H1 (cell line): ENCODE measurements at regions not wholly inside any gene's neighbourhood (a gene's known extent, or its start where the extent isn't known, plus 50 kb on each side); places are given as distances from the start of the nearest gene placed in this dataset.
A peak's percentile ranks its signal among the peaks of the same experiment; 100 is the strongest.

Experiments
- CTCF ChIA-PET: fragments of 300-600 bp; sonication (Branson Sonifier 250); formaldehyde crosslinking; loops from one replicate; lab custom pipeline; 2021; ENCODE audit not compliant: partially characterized antibody; lab: Charles Lee
- POLR2A ChIA-PET: fragments of 300-600 bp; sonication (Branson Sonifier 250); formaldehyde crosslinking; loops from one replicate; lab custom pipeline; 2021; ENCODE audit warnings: inconsistent platforms; ENCODE audit not compliant: partially characterized antibody; lab: Charles Lee
- DNase-seq, 2 experiments: peaks; one replicate each; pipeline versions ENCODE4 v3.0.0 to v3.0.0-alpha.2; 2010 to 2022; ENCODE audit warnings: low spot score in 2 of 2, low read depth in 1 of 2, mixed read lengths in 1 of 2
- FAIRE-seq: peaks from 2 replicates; lab custom pipeline; 2011; peaks lifted over from hg19 to GRCh38; lab: Jason Lieb, UNC
- H2AFZ ChIP-seq: 2 replicates; pipeline ENCODE4 v1.8.1; 2012; ENCODE audit warnings: low read length, inconsistent platforms
- H2AK5ac ChIP-seq: 2 replicates; pipeline ENCODE4 v1.6.1; 2013; ENCODE audit warnings: low read depth, low read length
- H2BK120ac ChIP-seq: replicated peaks from 2 replicates; pipeline ENCODE3; 2013; ENCODE audit warnings: low read depth, low read length, inconsistent platforms
- H2BK12ac ChIP-seq: 2 replicates; pipeline ENCODE4 v1.6.1; 2013; ENCODE audit warnings: low read depth, low read length
- H2BK15ac ChIP-seq: 2 replicates; pipeline ENCODE4 v1.6.1; 2013; ENCODE audit warnings: low read length
- H2BK20ac ChIP-seq: 2 replicates; pipeline ENCODE4 v1.6.1; 2013; ENCODE audit warnings: low read length
- H2BK5ac ChIP-seq: 2 replicates; pipeline ENCODE4 v1.6.1; 2013; ENCODE audit warnings: low read depth, low read length
- H3K14ac ChIP-seq: 2 replicates; pipeline ENCODE4 v1.6.1; 2013; ENCODE audit warnings: inconsistent platforms; ENCODE audit not compliant: insufficient read length
- H3K18ac ChIP-seq: 2 replicates; pipeline ENCODE4 v1.6.1; 2013; ENCODE audit warnings: low read length; ENCODE audit errors: extremely low read depth
- H3K23ac ChIP-seq: 2 replicates; pipeline ENCODE4 v1.6.1; 2013; ENCODE audit warnings: inconsistent platforms; ENCODE audit not compliant: insufficient read length
- H3K23me2 ChIP-seq: 2 replicates; pipeline ENCODE4 v1.6.1; 2013; ENCODE audit warnings: low read depth, low read length
- H3K27ac ChIP-seq: 2 replicates; pipeline ENCODE4 v1.6.1; 2011; ENCODE audit warnings: low read depth, low read length, inconsistent platforms
- H3K27me3 ChIP-seq, 4 experiments: replicated peaks in 1 of 4; 1 replicate in 1 of 4; 2 replicates in 3 of 4; pipeline versions ENCODE4 v1.6.1 to v1.8.1; 2011 to 2013; ENCODE audit warnings: low read length in 3 of 4, mild to moderate bottlenecking in 3 of 4, inconsistent platforms in 2 of 4, mixed read lengths in 2 of 4, moderate library complexity in 1 of 4; ENCODE audit not compliant: control insufficient read depth in 3 of 4, insufficient read depth in 3 of 4; ENCODE audit errors: extremely low read depth in 1 of 4
- H3K36me3 ChIP-seq, 4 experiments: 2 replicates each; pipeline versions ENCODE4 v1.6.1 to v1.8.1; 2011 to 2013; ENCODE audit warnings: mild to moderate bottlenecking in 4 of 4, low read length in 3 of 4, moderate library complexity in 2 of 4, control low read depth in 1 of 4, inconsistent platforms in 1 of 4; ENCODE audit not compliant: insufficient read depth in 4 of 4, control insufficient read depth in 2 of 4
- H3K4ac ChIP-seq: replicated peaks from 2 replicates; pipeline ENCODE3; 2013; ENCODE audit warnings: low read length, low read depth, mixed read lengths, inconsistent platforms; ENCODE audit not compliant: insufficient read length
- H3K4me1 ChIP-seq, 4 experiments: replicated peaks in 1 of 4; 1 replicate in 1 of 4; 2 replicates in 3 of 4; pipeline versions ENCODE4 v1.6.1 to v1.8.1; 2011 to 2013; ENCODE audit warnings: low read length in 3 of 4, inconsistent platforms in 2 of 4, mixed read lengths in 1 of 4; ENCODE audit not compliant: insufficient read depth in 4 of 4, control insufficient read depth in 3 of 4
- H3K4me2 ChIP-seq, 2 experiments: 2 replicates each; pipeline versions ENCODE4 v1.6.1 to v1.8.1; 2011 to 2013; ENCODE audit warnings: low read depth in 2 of 2, low read length in 2 of 2, control low read depth in 1 of 2, inconsistent platforms in 1 of 2, mild to moderate bottlenecking in 1 of 2; ENCODE audit not compliant: insufficient read depth in 1 of 2
- H3K4me3 ChIP-seq, 4 experiments: fragments of 200-600, 300-600 bp in 1 of 4; sonication (generic), shearing (Covaris generic), sonication (Bioruptor Twin) in 1 of 4; 2 replicates each; pipeline versions ENCODE4 v1.5.1 to v1.8.1; 2011 to 2016; ENCODE audit warnings: low read length in 4 of 4, low read depth in 3 of 4, control low read depth in 2 of 4, inconsistent platforms in 2 of 4, mild to moderate bottlenecking in 2 of 4, mixed read lengths in 1 of 4, moderate library complexity in 1 of 4; ENCODE audit not compliant: insufficient read depth in 2 of 4; ENCODE audit errors: extremely low read depth in 1 of 4
- H3K56ac ChIP-seq: replicated peaks from 2 replicates; pipeline ENCODE3; 2013; ENCODE audit warnings: low read depth, mild to moderate bottlenecking, mixed read lengths, low read length, inconsistent platforms; ENCODE audit not compliant: insufficient read length
- H3K79me1 ChIP-seq: 2 replicates; pipeline ENCODE4 v1.6.1; 2013; ENCODE audit warnings: low read depth, low read length, control low read depth
- H3K79me2 ChIP-seq, 2 experiments: 2 replicates each; pipeline versions ENCODE4 v1.6.1 to v1.8.1; 2012 to 2013; ENCODE audit warnings: low read length in 2 of 2, mild to moderate bottlenecking in 2 of 2, inconsistent platforms in 1 of 2; ENCODE audit not compliant: insufficient read depth in 2 of 2, control insufficient read depth in 1 of 2
- H3K9ac ChIP-seq, 4 experiments: replicated peaks in 1 of 4; 1 replicate in 1 of 4; 2 replicates in 3 of 4; pipeline versions ENCODE4 v1.6.1 to v1.8.1; 2011 to 2013; ENCODE audit warnings: low read depth in 3 of 4, low read length in 3 of 4, control low read depth in 2 of 4, mild to moderate bottlenecking in 2 of 4, moderate library complexity in 2 of 4, inconsistent platforms in 1 of 4; ENCODE audit errors: extremely low read depth in 1 of 4
- H3K9me3 ChIP-seq, 2 experiments: 2 replicates each; pipeline versions ENCODE4 v1.6.1 to v1.8.1; 2012 to 2013; ENCODE audit warnings: mild to moderate bottlenecking in 2 of 2, moderate library complexity in 2 of 2, control low read depth in 1 of 2, inconsistent platforms in 1 of 2, low read depth in 1 of 2, low read length in 1 of 2, mixed read lengths in 1 of 2; ENCODE audit not compliant: insufficient read depth in 2 of 2
- H4K20me1 ChIP-seq, 2 experiments: replicated peaks in 1 of 2; 2 replicates each; pipeline versions ENCODE3 to v1.8.1; 2011 to 2013; ENCODE audit warnings: inconsistent platforms in 2 of 2, low read length in 2 of 2, mild to moderate bottlenecking in 1 of 2; ENCODE audit not compliant: insufficient read depth in 2 of 2, control insufficient read depth in 1 of 2
- H4K5ac ChIP-seq: 2 replicates; pipeline ENCODE4 v1.6.1; 2013; ENCODE audit warnings: low read length, low read depth, mixed read lengths, inconsistent platforms; ENCODE audit not compliant: insufficient read length
- H4K8ac ChIP-seq: 2 replicates; pipeline ENCODE4 v1.8.0; 2013; ENCODE audit warnings: mild to moderate bottlenecking, moderate library complexity, low read length, inconsistent platforms; ENCODE audit not compliant: insufficient read depth; ENCODE audit errors: extremely low read depth
- H4K91ac ChIP-seq: replicated peaks from 2 replicates; pipeline ENCODE3; 2013; ENCODE audit warnings: low read length, mixed read lengths, inconsistent platforms; ENCODE audit not compliant: insufficient read length
- BRCA1 ChIP-seq: IDR thresholded peaks from 2 replicates; pipeline ENCODE4 v1.6.1; 2012; ENCODE audit warnings: low read depth, low read length, improper control_type of control experiment
- GABPA ChIP-seq: IDR thresholded peaks from 2 replicates; pipeline ENCODE4 v1.6.1; 2011; ENCODE audit warnings: mild to moderate bottlenecking, low read length, moderate library complexity, borderline replicate concordance; ENCODE audit not compliant: insufficient read depth
- HDAC6 ChIP-seq: IDR thresholded peaks from one replicate; pipeline ENCODE4 v1.7.1; 2012; ENCODE audit warnings: low read depth, mild to moderate bottlenecking, inconsistent platforms, low read length, moderate library complexity
- NANOG ChIP-seq: IDR thresholded peaks from 2 replicates; pipeline ENCODE4 v1.6.1; 2011; ENCODE audit warnings: low read length, low read depth, mild to moderate bottlenecking, inconsistent platforms; ENCODE audit not compliant: insufficient read depth, poor library complexity, severe bottlenecking
- SIN3A ChIP-seq, 2 experiments: IDR thresholded peaks in 1 of 2; conservative IDR thresholded peaks in 1 of 2; 2 replicates each; pipeline ENCODE4 v1.6.1; 2011 to 2012; ENCODE audit warnings: low read length in 2 of 2, improper control_type of control experiment in 1 of 2, low read depth in 1 of 2, mild to moderate bottlenecking in 1 of 2
- SP4 ChIP-seq: IDR thresholded peaks from 2 replicates; pipeline ENCODE4 v1.6.1; 2012; ENCODE audit warnings: low read length, inconsistent platforms
- TAF1 ChIP-seq: IDR thresholded peaks from 2 replicates; pipeline ENCODE4 v1.6.1; 2011; ENCODE audit warnings: mild to moderate bottlenecking, low read depth, low read length
- WGBS, 2 experiments: shearing (Covaris generic) in 1 of 2; methylation state at CpG; one replicate each; pipeline versions ENCODE4 v1.1.6 to v1.1.7; 2013 to 2015; ENCODE audit warnings: low lambda C conversion rate in 2 of 2, mixed read lengths in 2 of 2, inconsistent platforms in 1 of 2, low coverage in 1 of 2, missing lambda C conversion rate in 1 of 2; ENCODE audit not compliant: insufficient replicate concordance in 2 of 2, insufficient coverage in 1 of 2, insufficient read length in 1 of 2; ENCODE audit errors: extremely low coverage in 1 of 2, missing lambda C conversion rate in 1 of 2; 5-methylcytosine and 5-hydroxymethylcytosine counted together
- TF ChIP-seq, protein P1 (sequence below), 3 experiments: IDR thresholded peaks; 1 replicate in 2 of 3; 2 replicates in 1 of 3; pipeline versions ENCODE4 v1.5.1 to v1.6.1; 2011; ENCODE audit warnings: low read length in 3 of 3, mild to moderate bottlenecking in 3 of 3, inconsistent platforms in 2 of 3, low read depth in 1 of 3, moderate library complexity in 1 of 3; ENCODE audit not compliant: insufficient read depth in 1 of 3; ENCODE audit errors: control extremely low read depth in 1 of 3
- TF ChIP-seq, protein P2 (sequence below): IDR thresholded peaks from 2 replicates; pipeline ENCODE4 v1.6.1; 2012; ENCODE audit warnings: inconsistent platforms

DNA sequence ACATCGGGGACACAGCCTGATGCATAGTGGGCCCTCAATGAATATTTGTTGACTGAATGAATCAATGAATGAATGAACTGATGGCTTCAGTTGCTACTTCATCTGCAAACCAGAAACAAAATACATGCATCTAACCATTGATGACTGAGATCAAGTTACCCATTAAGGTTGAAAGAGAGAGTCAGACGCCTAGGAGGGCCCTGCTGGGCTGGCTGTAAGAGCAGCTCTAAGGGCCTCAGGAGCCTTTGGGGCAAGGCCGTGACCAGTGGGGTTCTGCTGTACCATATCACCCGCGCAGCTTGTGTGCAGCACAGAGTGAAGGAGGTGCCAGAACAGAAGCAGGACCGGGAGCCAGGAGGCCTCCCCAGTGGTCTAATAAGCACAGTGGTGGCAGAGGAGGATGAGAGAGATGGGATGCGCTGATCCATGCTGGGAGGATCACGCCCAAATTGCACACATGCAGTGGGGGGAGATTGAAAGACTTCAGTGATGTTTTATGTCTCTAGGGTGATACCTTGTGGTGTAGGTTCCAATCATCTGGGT lies 96.1 kb upstream of the KCNG1 start:
- Histone ChIP-seq H3K56ac (no peak overlapping the region), H2BK12ac (0 out of 2 replicates have a peak overlapping the region, but pooled peaks have one; percentile 10), H2BK5ac (no peak overlapping the region), H4K5ac (no peak overlapping the region), H2BK20ac (no peak overlapping the region), H3K27me3 (no peaks in the 10 kb centered on the region), H4K20me1 (no peaks in the 10 kb centered on the region), H3K18ac (no peak overlapping the region), H3K4ac (no peak overlapping the region), H3K9ac (no peak overlapping the region), H2AK5ac (no peak overlapping the region), H3K27ac (no peak overlapping the region), H2AFZ (no peak overlapping the region), H4K8ac (no peak overlapping the region), H3K4me1 (peaks cover 0 to 14% (median 6%) of the 10 kb centered on the region in 4 experiments; a peak in 6 of 7 replicates), H3K23me2 (no peaks in the 10 kb centered on the region; the same call in 1 of the 2 replicates), H3K4me3 (no peak overlapping the region), H2BK15ac (no peak overlapping the region), H3K23ac (no peak overlapping the region), H4K91ac (no peak overlapping the region), H3K79me1 (no peaks in the 10 kb centered on the region), H3K79me2 (no peaks in the 10 kb centered on the region), H3K9me3 (no peaks in the 10 kb centered on the region), H3K14ac (no peak overlapping the region), H2BK120ac (no peak overlapping the region), H3K4me2 (no peak overlapping the region), H3K36me3 (no peaks in the 10 kb centered on the region)
- WGBS, 2 experiments: 84% methylated on average over 8 of the region's 8 CpGs; no CpG with 5 or more reads in 1 of the 2 experiments
- TF ChIP-seq TAF1 (no peak), GABPA (no peak), BRCA1 (no peak), HDAC6 (no peak), NANOG (no peak), SP4 (no peak), SIN3A (conservative IDR thresholded peaks at IDR 0.05 in 1 of 2, IDR thresholded peaks at IDR 0.05 in 1 of 2; ENCODE audit: low read depth in 1 of 2, low read length in 2 of 2) (no peak)
- TF ChIP-seq, protein P1, sequence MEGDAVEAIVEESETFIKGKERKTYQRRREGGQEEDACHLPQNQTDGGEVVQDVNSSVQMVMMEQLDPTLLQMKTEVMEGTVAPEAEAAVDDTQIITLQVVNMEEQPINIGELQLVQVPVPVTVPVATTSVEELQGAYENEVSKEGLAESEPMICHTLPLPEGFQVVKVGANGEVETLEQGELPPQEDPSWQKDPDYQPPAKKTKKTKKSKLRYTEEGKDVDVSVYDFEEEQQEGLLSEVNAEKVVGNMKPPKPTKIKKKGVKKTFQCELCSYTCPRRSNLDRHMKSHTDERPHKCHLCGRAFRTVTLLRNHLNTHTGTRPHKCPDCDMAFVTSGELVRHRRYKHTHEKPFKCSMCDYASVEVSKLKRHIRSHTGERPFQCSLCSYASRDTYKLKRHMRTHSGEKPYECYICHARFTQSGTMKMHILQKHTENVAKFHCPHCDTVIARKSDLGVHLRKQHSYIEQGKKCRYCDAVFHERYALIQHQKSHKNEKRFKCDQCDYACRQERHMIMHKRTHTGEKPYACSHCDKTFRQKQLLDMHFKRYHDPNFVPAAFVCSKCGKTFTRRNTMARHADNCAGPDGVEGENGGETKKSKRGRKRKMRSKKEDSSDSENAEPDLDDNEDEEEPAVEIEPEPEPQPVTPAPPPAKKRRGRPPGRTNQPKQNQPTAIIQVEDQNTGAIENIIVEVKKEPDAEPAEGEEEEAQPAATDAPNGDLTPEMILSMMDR (IDR thresholded peaks at IDR 0.05; ENCODE audit: control extremely low read depth in 1 of 3, insufficient read depth in 1 of 3, low read depth in 1 of 3, low read length in 3 of 3): no peak
- TF ChIP-seq, protein P2, sequence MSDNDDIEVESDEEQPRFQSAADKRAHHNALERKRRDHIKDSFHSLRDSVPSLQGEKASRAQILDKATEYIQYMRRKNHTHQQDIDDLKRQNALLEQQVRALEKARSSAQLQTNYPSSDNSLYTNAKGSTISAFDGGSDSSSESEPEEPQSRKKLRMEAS: no peak
- FAIRE-seq (no peak), DNase-seq (no peak)
- ChIA-PET POLR2A (no interaction called here), CTCF (interaction anchor here (1.1 to 1.4 kb wide), 3 partner anchors 15 to 132 kb away, joined by 3 read pairs; no protein-coding TSS in a partner anchor)
